CD4-positive, alpha-beta T cell treated with Interleukin-21 for 1 hour (primary cell): ENCODE measurements at regions not wholly inside any gene's neighbourhood (a gene's known extent, or its start where the extent isn't known, plus 50 kb on each side); places are given as distances from the start of the nearest gene placed in this dataset.

Experiments used
- DNase-seq: peaks from one replicate; pipeline ENCODE4 v3.0.0-alpha.2; 2020

- DNase-seq, result no peak
Measured at GRCh38 chr10:113423981-113424721, 128.7 kb upstream of the HABP2 start.

- no peak for DNase-seq
Measured at GRCh38 chr10:113425008-113425407, 127.8 kb upstream of the HABP2 start.

GRCh38 chr10:113425541-113425951 is 127.3 kb upstream of the HABP2 start:
- no peak for DNase-seq

GRCh38 chr10:113426181-113426877 is 126.5 kb upstream of the HABP2 start:
- DNase-seq, result no peak

- no peak for DNase-seq
Measured at GRCh38 chr10:113427236-113427735, 125.6 kb upstream of the HABP2 start.

GRCh38 chr10:113427811-113428558 is 124.9 kb upstream of the HABP2 start:
- DNase-seq, result no peak

- no peak for DNase-seq
Measured at GRCh38 chr10:113430634-113431397, 122.0 kb upstream of the HABP2 start.

- no peak for DNase-seq
Measured at GRCh38 chr10:113431398-113432160, 121.3 kb upstream of the HABP2 start.

- no peak for DNase-seq
Measured at GRCh38 chr10:113433711-113434110, 119.1 kb upstream of the HABP2 start.

GRCh38 chr10:113434315-113434714 is 118.5 kb upstream of the HABP2 start:
- DNase-seq, result no peak

- DNase-seq, result no peak
Measured at GRCh38 chr10:113434950-113435349, 117.9 kb upstream of the HABP2 start.

GRCh38 chr10:113435881-113436280 is 117.0 kb upstream of the HABP2 start:
- DNase-seq, result no peak

GRCh38 chr10:113436851-113437250 is 116.0 kb upstream of the HABP2 start:
- DNase-seq, result no peak

- DNase-seq, result no peak
Measured at GRCh38 chr10:113438652-113439051, 114.2 kb upstream of the HABP2 start.

GRCh38 chr10:113441220-113441619 is 111.6 kb upstream of the HABP2 start:
- DNase-seq, result no peak

- DNase-seq, result no peak
Measured at GRCh38 chr10:113441686-113442270, 111.1 kb upstream of the HABP2 start.

GRCh38 chr10:113442336-113442735 is 110.5 kb upstream of the HABP2 start:
- DNase-seq, result no peak

GRCh38 chr10:113443141-113443925 is 109.5 kb upstream of the HABP2 start:
- DNase-seq, result no peak

GRCh38 chr10:113444766-113445365 is 108.0 kb upstream of the HABP2 start:
- DNase-seq, result no peak

- no peak for DNase-seq
Measured at GRCh38 chr10:113445736-113446135, 107.1 kb upstream of the HABP2 start.
